Left lobe of liver (tissue), 2 donors: ENCODE measurements at regions not wholly inside any gene's neighbourhood (a gene's known extent, or its start where the extent isn't known, plus 50 kb on each side); places are given as distances from the start of the nearest gene placed in this dataset.
"Not testable (repeated sequence)": the region's sequence is repeated elsewhere in the genome, so short reads cannot be mapped to it uniquely, and the experiment has no call there.

Experiments used
- ATAC-seq: fragments of 200-7000 bp; cut with Tn5 transposase; one replicate; pipeline ENCODE4 v1.9.1; 2020; ENCODE audit warnings: mild to moderate bottlenecking, moderate library complexity
- DNase-seq: peaks from one replicate; pipeline ENCODE4 v3.0.0-alpha.2; 2020; ENCODE audit warnings: low spot score
- donor health status: DM: no; HTN: no; CAD: no; lungs with moderate emphysema.
- donor health status: DM: no; HTN: yes; CAD: no.

- no peak for DNase-seq
- no peak for ATAC-seq
Observed at GRCh38 chr3:87733671-87734367, 325.0 kb downstream of the CGGBP1 start.

GRCh38 chr3:87732294-87732693 lies 326.5 kb downstream of the CGGBP1 start:
- DNase-seq = no peak
- ATAC-seq = no peak

DNA sequence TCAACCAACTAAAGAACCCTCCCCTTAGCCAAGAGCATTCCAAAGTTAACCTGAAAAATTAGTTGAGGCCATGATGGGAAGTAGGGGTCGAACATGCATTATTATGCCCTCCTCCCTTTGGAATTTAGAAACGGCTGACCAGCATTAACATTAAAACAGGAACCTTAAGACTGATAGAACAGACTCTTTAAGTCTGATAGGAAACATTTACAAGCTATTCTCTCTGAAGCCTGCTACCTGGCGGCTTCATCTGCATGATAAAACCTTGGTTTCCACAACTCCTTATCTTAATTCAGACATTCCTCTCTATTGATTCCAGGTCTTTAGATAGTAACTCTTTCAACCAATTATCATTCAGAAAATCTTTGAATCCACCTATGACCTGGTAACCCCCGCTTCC lies 331.0 kb downstream of the CGGBP1 start:
- DNase-seq (no peak), ATAC-seq (no peak)

DNA sequence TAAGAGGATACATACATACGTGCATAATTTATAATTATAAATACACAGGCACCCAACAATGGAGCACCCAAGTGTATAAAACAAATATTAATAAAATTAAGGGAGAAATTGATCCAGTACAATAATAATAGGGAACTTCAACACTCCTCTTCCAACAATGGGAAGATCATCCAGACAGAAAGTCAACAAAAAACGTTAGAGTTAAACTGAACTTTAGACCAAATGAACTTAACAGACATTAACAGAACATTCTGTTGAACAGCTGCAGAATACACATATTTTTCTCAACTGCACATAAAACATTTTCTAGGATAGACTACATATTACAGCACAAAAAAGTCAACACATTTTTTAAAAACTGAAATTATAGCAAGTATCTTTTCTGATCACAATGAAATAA lies 339.7 kb downstream of the CGGBP1 start:
- DNase-seq (no peak), ATAC-seq (peak; percentile 79)

- no peak for ATAC-seq
- DNase-seq = no peak
Observed at GRCh38 chr3:87710511-87710910, 348.3 kb downstream of the CGGBP1 start.

- no peak for DNase-seq
- no peak for ATAC-seq
Observed at GRCh38 chr3:87710028-87710427, 348.8 kb downstream of the CGGBP1 start.

- ATAC-seq (no peak), DNase-seq (no peak)
Observed at GRCh38 chr3:87706176-87706575, 352.6 kb downstream of the CGGBP1 start.

- ATAC-seq = no peak
- DNase-seq = no peak
Observed at GRCh38 chr3:87702600-87702999, 356.2 kb downstream of the CGGBP1 start.

DNA sequence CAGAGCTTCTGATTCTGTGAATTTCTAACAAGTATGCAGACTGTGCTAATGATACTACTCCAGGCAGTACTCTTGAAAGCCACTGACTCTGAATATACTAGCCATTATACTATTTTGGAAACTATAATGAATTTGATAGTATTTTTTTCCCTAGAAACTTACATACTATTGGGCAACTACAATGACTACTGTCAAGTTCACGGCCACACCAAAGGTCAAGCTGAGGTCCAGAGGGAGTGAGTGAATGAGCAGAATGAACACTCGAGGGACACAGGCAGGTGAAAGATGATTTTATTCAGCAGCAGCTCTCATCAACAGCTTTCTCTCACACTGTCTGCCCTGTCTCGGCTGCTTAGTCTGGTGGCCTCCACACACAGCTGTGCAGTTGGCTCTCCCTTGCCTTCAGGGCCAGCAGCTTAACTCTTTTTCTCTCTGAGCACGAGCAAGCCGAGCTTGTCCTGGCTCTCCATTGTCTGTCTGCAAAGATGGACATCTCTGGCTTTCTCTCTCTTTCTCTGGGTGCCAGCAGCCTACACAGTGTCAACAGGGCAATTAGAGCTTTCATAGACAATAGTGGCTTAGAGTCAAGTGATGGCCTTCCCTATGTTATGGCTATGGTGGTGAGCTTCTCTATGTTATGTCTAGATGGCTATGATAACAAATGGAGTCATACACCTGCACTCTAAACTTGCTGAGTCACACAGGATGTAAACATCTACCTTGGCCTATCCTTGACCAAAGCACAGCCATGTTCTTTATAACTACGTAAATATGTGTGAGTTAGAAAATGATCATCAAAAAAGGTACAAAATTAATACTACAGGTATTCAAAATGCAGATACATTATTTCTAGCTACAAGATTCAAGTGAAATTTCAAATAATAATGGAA lies 362.4 kb downstream of the CGGBP1 start:
- no peak for DNase-seq
- ATAC-seq = no peak

- no peak for ATAC-seq
- no peak for DNase-seq
Observed at GRCh38 chr3:87694678-87695077, 364.1 kb downstream of the CGGBP1 start.

GRCh38 chr3:87691109-87691508 lies 367.7 kb downstream of the CGGBP1 start:
- DNase-seq = no peak
- no peak for ATAC-seq

DNA sequence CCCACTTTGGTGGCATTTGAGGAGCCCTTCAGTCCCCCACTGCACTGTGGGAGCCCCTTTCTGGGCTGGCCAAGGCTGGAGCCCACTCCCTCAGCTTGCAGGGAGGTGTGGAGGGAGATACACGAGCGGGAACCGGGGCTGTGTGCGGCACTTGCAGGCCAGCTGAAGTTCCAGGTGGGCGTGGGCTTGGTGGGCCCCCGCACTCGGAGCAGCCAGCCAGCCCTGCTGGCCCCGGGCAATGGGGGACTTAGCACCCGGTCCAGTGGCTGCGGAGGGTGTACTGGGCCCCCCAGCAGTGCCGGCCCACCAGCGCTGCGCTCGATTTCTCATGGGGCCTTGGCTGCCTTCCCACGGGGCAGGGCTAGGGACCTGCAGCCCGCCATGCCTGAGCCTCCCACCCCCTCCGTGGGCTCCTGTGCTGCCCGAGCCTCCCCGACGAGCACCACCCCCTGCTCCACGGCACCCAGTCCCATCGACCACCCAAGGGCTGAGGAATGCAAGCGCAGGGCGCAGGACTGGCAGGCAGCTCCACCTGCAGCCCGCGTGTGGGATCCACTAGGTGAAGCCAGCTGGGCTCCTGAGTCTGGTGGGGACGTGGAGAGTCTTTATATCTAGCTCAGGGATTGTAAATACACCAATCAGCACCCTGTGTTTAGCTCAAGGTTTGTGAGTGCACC lies 379.7 kb downstream of the CGGBP1 start:
- ATAC-seq, DNase-seq: not testable (repeated sequence)

- ATAC-seq = no peak
- no peak for DNase-seq
Observed at GRCh38 chr3:87674397-87675161, 384.2 kb downstream of the CGGBP1 start.

DNA sequence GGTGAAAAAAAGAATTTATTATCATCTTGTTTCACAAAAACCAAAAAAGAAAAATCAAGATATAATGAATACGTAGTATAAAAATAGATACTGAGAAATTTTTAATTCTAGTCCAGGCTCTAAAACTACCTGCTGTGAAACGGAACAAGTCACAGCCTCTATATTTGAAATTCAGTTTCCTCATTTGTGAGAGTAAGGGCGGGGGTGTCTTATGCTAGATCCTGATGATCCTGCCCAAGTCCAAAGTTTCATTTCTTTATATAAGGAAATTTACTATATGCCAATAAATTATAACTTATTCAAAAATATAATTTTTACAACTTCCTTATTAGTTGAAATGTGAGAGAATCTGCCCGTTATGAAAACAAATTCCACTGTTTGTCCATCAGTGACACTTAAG lies 385.7 kb downstream of the CGGBP1 start:
- no peak for ATAC-seq
- no peak for DNase-seq

- no peak for ATAC-seq
- no peak for DNase-seq
Observed at GRCh38 chr3:87654184-87654583, 377.8 kb upstream of the POU1F1 start.

- not testable (repeated sequence) for DNase-seq, ATAC-seq
Observed at GRCh38 chr3:87653138-87653537, 376.8 kb upstream of the POU1F1 start.

- ATAC-seq (no peak), DNase-seq (no peak)
Observed at GRCh38 chr3:87634426-87634825, 358.0 kb upstream of the POU1F1 start.

GRCh38 chr3:87627316-87627715 lies 350.9 kb upstream of the POU1F1 start:
- no peak for DNase-seq
- no peak for ATAC-seq

GRCh38 chr3:87626546-87626945 lies 350.2 kb upstream of the POU1F1 start:
- DNase-seq (no peak), ATAC-seq (no peak)

DNA sequence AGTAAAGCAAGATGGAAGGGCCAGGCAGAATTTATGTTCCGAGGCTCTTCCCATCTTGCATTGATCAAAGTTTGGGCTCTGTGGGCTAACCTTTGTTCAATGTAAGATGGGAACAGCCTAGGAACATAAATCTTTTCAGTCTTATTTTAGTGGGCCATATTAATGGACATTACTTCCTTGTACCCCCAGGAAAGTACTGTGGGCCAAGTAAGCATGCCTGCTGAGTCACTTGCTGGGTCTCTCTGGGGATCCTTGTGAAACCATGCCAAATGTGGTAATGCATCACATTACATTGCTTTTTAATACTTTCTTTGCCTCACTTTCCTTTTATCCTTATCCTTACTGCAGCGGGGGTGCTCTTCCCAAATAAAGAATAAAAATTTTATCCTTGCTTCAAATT lies 349.5 kb upstream of the POU1F1 start:
- DNase-seq = no peak
- no peak for ATAC-seq

DNA sequence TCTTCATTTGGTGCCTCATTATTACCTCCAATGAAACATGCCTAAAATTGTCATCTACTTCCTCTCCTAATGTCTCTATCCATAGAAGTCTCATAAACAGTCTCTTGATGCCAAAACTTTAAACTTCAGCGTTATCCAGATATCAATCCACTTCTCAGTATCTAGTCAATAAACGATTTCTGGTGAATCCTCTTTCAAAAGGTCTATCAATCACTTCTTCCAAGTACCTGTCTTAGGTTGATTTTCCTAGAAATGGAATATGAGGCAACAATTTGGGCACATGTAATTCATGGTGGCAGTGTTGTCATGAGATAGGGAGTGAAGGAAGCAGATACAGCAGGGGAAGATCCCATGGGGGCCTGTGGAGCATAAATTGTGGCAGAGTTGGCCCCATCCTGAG lies 348.5 kb upstream of the POU1F1 start:
- ATAC-seq (no peak), DNase-seq (no peak)
